ENCODE measurements at regions not wholly inside any gene's neighbourhood (a gene's known extent, or its start where the extent isn't known, plus 50 kb on each side); places are given as distances from the start of the nearest gene placed in this dataset.

DNA sequence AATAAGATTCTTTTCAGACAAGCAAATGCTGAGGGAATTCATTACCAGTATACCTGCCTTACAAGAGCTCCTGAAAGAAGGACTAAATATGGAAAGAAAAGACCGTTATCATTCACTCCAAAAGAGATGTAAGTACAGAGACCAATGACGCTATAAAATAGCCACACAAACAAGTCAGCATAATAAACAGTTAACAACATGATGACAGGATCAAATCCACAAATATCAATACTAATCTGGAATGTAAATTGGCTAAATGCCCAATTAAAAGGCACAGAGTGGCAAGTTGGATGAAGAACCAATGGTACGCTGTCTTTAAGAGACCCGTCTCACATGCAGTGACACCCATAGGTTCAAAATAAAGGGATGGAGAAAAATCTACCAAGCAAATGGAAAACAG, 349.6 kb upstream of the MPDZ start:
- no peak for DNase-seq

DNA sequence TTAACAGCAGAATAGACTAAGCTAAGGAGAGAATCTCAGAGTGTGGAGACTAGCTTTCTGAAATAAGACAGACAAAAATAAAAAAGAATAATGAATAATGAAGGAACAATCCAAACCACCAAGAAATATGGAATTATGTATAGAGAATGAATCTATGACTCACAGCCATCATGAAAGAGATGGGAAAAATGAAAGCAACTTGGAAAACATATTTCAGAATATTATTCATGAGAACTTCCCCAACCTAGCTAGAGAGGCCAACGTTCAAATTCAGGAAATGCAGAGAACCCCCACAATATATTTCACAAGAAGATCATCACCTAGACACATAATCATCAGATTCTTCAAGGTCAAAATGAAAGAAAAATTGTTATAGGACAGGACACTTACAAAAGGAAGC, 349.0 kb upstream of the MPDZ start:
- no peak for DNase-seq

DNA sequence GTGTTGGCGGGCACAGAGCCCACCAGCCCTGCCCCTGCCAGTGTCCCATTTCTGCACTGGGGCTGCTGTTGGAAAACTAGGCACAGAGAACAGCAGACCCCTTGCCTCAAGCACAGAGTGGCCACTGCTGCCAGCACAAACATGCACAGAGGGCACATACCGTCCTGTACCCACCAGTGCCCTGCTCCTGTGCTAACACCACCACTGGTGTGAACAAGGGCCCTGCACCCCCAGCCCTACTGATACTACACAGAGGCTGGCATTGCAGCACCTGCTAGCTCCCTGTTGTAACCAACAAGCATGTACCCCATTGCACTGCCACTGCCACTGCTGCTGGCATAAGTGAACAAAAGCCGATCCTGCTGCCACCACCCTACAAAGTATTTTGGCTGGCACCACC, 348.0 kb upstream of the MPDZ start:
- DNase-seq = no peak

DNA sequence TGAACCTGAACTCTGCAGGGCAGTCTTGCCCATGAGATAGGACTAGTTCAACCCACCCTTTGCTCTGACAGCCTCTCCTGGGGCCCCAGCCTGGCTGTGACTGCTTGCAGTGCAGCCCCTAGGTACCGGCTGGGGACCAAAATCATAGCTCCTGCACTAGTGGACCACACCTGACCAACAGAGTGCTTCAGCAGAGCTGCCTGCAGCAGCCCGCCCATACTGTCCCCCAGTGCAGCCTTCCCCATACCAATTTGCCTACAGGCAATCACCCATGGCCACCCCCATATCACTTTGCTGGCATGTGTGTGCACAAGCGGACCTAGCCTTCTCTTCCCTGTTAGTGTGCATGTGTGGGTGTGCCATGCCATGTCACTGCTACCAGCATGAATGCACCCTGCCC, 347.6 kb upstream of the MPDZ start:
- DNase-seq = no peak

DNA sequence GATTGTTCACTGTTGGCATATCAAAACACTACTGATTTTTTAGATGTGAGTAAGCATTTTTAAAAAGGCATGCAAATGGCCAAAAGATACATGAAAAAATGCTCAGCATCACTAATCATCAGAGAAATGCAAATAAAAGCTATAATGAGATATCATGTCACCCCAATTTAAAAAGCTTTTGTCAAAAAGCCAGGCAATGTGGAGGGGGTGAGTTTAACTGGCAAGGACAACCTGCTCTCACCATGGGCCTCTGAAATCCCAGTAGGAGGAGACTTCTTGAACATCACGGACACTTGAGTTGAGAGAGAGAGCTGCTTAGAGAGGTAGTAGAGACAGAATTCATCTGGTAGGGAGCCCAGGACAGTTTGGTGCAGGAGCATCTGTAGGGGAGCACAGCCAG, 347.1 kb upstream of the MPDZ start:
- no peak for DNase-seq

DNA sequence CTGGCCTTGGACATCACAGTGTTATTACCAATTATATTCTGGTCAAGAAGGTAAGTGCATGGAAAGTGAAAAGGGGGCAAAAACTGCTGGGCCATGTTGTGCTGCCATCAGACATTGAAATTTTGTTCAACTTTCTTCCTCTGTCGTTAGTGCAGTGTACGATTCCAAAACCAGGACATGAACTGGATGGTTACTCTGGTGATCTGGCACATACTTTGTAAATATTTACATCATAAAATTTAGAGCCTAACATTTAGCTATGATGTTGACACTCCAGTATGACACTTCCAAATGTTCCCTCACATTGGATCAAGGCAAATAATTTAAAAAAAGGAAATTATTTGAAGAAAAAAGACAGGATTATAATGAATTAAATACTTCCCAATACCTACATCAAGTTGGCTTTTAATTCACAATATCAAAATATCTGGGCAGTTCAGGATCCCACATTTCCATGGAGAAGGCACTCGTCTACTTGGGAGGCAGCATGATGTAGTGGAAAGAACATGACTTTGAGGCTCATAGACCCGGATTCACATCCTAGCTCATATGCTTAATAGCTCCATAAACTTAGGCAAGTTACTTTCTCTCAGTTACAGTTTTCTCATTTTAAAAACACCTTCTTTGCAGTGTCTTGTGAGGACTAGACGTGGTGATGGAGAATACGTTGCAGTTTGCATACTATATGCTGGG, 342.5 kb upstream of the MPDZ start:
- no peak for DNase-seq

DNA sequence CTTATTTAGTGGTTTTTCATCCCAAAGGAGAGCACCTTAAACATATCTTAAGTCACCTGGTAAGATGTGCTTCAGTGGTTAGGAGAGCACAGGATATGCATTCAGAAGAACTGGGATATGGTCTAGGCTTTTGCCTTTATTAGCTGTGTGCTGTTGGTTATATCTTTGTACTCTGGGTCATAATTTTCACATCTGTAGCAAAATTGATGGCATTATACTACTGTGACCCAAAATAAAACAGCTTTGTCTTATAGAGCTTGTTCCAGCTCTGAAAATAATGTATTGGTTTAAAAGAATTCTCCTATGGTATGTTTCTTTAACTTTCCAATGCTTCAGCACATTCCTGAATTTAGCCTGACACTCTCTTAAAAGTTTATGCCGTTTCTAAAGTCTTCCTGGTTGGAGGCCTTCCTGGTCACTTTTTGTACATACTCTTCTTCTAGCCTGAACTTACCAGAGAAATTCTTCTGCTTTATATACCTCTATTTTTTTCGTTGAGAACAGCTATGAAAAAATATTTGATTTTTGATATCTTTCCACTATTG, 337.1 kb upstream of the MPDZ start:
- DNase-seq = no peak

DNA sequence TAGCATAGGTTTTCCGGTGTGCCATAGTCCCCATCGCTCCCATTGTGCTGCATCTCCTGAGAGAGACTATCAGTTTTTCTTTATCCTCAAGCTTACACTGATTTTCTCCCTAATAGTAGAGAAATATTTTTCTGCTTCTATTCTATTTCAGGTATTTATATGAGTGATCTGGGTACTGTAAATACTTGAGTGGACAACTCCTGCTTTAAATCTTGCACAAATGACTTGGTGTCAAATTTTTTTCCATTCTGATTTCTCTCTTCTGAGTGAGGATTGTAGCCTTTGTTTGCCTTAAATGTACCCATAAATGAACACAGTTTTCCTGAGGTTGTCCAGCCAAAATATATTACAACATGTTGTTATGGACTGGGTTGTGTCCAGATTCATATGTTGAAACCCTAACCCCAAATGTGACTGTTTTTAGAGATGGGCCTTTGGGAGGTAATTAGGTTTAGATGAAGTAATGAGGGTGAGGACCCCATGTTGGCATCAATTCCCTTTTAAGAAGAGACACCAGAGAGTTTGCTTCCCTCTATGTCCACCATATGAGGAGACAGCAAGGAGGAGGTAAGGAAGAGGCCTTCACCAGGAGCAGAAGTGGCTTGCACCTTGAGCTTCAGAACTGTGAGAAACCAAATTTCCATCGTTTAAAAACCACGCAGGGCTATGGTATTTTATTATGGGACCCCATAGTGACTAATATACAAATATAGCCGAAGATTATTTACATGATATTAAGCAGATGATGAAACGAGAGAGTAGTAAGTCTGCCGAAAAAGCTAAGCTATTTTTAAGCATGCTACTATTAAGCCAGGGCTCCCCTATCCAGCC, 336.4 kb upstream of the MPDZ start:
- no peak for DNase-seq

DNA sequence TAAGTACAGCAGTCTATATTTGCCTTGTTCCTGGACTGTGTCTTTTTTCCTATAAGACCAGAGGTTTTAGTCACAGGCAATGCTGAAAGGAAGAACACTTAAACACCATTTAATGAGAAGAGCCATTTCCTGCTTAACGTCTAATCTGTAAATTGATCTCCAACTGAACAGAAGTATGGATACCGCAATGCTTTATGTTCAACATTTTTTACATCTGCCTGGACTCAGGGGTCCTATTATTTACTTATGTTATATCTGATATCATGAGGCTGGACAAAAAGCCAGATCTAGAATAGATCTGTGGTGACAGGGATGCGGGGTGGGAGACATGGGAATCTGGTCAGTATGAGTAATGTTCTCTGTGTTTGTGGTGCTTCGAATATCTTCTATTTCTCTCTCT, 334.6 kb upstream of the MPDZ start:
- no peak for DNase-seq

DNA sequence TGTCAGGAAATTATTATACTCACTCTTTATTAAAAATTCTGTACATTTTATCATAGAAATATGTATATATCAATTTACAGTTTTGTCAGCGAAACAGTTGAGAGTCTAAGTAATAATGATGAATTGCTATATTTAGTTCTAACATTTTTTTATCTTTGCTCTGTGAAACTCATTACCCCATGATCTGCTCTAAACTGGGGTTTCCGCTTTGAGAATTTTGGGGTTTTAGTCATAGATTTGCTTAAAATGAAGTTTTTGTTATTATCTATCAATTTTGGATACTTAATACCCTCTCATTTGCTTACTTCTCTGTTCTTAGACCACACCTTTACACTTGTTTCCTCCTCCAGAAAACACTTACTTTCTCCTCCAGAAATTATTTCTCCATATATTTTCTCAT, 333.8 kb upstream of the MPDZ start:
- no peak for DNase-seq

DNA sequence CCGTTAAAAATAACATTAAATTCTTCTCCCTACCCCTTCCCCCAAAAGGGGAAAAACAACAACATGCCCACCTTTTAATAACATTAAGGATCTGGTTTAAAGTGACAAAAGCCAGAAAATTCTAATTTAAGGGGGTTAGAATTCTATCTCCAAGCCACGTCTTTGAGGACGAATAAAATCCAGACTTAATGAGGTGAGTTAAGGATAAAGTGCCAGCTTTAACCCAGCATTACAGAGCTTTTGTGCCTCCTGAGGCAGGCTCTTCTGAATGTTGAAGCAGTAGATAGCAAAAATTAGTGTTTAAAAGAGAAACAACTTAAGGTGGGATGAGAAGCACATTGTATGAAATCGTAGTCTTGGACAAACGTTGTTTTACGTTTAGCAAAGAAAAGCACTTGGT, 329.0 kb upstream of the MPDZ start:
- DNase-seq = no peak

DNA sequence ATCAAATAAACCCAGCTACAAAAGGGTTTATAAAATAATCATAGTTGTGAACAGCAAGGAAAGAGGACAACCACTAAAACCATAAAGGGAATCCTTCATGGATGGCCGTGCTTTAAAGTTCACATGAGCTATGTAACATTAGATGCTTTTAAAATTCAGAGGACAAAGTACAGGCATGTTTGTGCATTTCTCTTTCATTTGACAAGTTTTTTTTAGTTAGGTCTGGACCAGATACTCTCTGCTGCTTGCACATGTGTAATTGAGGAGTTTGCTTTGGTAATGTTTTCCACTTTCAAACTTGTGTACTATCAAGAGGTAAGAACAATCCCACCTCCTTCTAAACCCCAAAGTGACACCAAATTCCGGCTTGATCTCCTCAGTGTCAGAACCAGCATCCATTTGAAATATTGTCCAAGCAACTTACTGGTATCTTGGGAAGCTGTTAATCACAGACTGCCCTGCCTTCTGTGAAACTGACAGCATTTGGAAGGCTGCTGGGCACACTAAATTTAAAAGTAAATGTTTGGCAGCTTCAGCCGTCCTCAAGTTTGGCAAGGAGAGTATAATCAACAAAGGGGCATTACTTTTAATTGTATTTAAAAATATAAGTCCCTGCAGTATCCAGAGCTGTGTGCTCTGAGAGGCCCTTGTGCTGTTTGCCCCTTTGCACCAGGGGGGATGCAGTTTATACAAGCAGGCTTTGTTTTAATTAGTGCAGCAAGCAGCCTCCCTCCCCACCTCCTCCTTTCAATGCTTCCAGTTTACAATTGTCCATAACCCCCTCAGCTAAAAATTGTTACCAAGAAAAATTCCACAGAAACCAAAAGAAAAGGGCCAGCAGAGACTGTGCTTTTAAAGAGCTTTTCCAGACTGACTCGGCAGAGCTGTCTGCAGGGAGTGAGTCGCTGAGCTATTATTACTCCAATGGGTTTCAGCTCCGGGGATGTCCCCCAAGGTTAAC, 328.3 kb upstream of the MPDZ start:
- DNase-seq = no peak

DNA sequence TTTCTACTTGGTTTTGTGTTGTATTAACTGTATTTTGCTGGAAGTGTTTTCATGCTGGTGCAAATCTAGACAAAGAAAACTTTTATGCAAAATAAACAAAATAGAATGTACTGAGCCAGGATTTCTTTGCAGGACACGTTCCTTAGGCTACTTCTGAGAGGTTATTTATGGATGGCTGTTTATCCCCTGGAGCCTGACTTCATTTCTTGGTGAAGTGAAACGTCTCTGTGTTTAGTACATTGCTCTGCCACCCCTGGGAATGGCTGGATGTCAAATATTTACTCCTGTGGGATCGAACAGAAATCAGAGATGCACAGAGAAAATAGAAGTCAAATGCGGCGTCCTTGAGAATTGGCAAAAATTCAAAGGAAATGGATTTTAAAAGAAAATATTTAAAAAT, 327.1 kb upstream of the MPDZ start:
- DNase-seq = no peak

DNA sequence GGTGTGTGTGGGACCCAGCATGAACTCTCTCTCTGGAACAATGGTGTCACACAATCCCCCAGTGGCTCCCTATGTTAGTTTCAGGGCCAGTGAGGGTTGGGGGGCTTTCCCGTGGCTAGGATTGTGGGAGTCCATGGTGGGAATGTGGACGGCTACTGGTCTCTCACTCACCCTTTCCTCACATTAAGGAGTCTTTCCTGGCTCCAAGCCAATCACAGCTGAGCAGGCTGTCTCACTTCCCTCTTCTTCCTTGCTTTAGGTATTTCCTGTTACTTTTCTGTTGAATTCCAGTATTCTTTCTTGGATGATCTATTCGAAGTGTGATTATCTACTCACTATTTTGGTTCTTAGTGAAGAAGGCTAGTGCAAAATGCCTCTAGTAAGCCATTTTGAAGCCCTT, 324.4 kb upstream of the MPDZ start:
- DNase-seq = no peak

GRCh38 chr9:13598738-13599137, 319.2 kb upstream of the MPDZ start:
- no peak for DNase-seq

GRCh38 chr9:13597427-13597826, 317.9 kb upstream of the MPDZ start:
- DNase-seq = no peak

GRCh38 chr9:13597004-13597403, 317.5 kb upstream of the MPDZ start:
- no peak for DNase-seq

- DNase-seq = no peak
These were observed 317.0 kb upstream of the MPDZ start for GRCh38 chr9:13596383-13596970.

DNA sequence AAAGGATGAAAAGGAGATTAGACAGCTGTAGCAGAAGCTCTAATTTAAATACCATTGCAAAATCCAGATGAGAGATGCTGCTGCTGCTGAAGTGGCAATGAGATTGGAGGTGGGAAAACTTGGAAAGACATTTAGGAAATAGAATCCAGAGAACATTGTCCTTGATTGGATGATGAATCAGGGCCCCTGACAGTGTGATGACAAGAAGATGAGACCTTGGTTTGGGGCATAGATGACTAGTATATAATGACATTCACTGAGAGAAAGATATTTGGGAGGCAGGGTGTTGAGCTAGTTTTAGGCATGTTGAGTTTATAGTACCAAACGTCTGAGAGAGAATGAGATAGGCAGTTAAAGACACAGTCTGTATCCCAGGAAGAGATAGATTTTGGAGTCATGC, 311.5 kb upstream of the MPDZ start:
- no peak for DNase-seq

- DNase-seq = no peak
These were observed 309.7 kb upstream of the MPDZ start for GRCh38 chr9:13589034-13589737.

GRCh38 chr9:13588151-13589033, 308.9 kb upstream of the MPDZ start:
- DNase-seq = no peak

All from NCI-H1930 (cell line).